ENCODE measurements at regions not wholly inside any gene's neighbourhood (a gene's known extent, or its start where the extent isn't known, plus 50 kb on each side); places are given as distances from the start of the nearest gene placed in this dataset.

DNA sequence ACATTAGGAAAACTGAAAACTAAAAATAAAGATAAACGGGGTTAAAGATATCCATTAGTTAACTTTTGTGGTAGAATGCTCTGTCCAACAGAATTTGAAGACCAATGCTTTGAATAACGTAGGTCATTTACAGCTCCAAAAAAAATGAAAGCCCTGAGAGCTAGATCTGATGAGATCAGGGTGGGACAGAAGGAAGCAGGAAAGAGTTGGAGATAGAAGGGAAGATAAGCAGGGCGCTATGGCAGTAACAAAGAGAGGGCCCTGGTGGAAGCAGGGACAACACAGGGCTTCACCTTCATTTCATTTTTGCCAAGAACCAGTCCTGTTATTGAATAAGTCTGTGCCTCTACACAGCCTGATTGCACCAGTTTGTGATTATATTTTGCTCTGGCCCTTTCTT, 51.0 kb upstream of the RGS8 start:
- ChIA-PET CTCF (interaction anchor here (0.7 kb wide), 1 partner anchor 104 kb away, joined by 4 read pairs; no protein-coding TSS in a partner anchor), POLR2A (no interaction called here)
- Histone ChIP-seq H3K4me1 (ENCODE audit: control insufficient read depth, insufficient read depth, low read length) (no peaks in the 10 kb centered on the region), H3K27ac (ENCODE audit: extremely low read depth, low read depth, low read length) (no peak overlapping the region), H3K9me3 (ENCODE audit: control insufficient read depth, insufficient read depth, low read depth, low read length) (no peaks in the 10 kb centered on the region), H3K4me3 (ENCODE audit: low read depth, low read length) (no peak overlapping the region), H3K36me3 (ENCODE audit: control insufficient read depth in 2 of 2, insufficient read depth in 1 of 2, low read length in 2 of 2) (no peaks in the 10 kb centered on the region)
- no peak for TF ChIP-seq ZNF16 (tag by site-specific recombination; IDR thresholded peaks at IDR 0.05; ENCODE audit: low read depth)
- TF ChIP-seq, protein P1, sequence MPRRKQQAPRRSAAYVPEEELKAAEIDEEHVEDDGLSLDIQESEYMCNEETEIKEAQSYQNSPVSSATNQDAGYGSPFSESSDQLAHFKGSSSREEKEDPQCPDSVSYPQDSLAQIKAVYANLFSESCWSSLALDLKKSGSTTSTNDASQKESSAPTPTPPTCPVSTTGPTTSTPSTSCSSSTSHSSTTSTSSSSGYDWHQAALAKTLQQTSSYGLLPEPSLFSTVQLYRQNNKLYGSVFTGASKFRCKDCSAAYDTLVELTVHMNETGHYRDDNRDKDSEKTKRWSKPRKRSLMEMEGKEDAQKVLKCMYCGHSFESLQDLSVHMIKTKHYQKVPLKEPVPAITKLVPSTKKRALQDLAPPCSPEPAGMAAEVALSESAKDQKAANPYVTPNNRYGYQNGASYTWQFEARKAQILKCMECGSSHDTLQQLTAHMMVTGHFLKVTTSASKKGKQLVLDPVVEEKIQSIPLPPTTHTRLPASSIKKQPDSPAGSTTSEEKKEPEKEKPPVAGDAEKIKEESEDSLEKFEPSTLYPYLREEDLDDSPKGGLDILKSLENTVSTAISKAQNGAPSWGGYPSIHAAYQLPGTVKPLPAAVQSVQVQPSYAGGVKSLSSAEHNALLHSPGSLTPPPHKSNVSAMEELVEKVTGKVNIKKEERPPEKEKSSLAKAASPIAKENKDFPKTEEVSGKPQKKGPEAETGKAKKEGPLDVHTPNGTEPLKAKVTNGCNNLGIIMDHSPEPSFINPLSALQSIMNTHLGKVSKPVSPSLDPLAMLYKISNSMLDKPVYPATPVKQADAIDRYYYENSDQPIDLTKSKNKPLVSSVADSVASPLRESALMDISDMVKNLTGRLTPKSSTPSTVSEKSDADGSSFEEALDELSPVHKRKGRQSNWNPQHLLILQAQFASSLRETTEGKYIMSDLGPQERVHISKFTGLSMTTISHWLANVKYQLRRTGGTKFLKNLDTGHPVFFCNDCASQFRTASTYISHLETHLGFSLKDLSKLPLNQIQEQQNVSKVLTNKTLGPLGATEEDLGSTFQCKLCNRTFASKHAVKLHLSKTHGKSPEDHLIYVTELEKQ (tag by site-specific recombination; IDR thresholded peaks at IDR 0.05; ENCODE audit: borderline replicate concordance), result no peak
- TF ChIP-seq ZNF544 (tag by site-specific recombination; IDR thresholded peaks at IDR 0.05), result no peak
- TF ChIP-seq ZNF274 (IDR thresholded peaks at IDR 0.05; ENCODE audit: low read length), result no peak
- no peak for TF ChIP-seq ZNF274 (tag by site-specific recombination; IDR thresholded peaks at IDR 0.05; ENCODE audit: borderline replicate concordance)
- TF ChIP-seq, protein P2, sequence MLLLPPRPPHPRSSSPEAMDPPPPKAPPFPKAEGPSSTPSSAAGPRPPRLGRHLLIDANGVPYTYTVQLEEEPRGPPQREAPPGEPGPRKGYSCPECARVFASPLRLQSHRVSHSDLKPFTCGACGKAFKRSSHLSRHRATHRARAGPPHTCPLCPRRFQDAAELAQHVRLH (tag by site-specific recombination; IDR thresholded peaks at IDR 0.05), result no peak
- TF ChIP-seq, protein P3, sequence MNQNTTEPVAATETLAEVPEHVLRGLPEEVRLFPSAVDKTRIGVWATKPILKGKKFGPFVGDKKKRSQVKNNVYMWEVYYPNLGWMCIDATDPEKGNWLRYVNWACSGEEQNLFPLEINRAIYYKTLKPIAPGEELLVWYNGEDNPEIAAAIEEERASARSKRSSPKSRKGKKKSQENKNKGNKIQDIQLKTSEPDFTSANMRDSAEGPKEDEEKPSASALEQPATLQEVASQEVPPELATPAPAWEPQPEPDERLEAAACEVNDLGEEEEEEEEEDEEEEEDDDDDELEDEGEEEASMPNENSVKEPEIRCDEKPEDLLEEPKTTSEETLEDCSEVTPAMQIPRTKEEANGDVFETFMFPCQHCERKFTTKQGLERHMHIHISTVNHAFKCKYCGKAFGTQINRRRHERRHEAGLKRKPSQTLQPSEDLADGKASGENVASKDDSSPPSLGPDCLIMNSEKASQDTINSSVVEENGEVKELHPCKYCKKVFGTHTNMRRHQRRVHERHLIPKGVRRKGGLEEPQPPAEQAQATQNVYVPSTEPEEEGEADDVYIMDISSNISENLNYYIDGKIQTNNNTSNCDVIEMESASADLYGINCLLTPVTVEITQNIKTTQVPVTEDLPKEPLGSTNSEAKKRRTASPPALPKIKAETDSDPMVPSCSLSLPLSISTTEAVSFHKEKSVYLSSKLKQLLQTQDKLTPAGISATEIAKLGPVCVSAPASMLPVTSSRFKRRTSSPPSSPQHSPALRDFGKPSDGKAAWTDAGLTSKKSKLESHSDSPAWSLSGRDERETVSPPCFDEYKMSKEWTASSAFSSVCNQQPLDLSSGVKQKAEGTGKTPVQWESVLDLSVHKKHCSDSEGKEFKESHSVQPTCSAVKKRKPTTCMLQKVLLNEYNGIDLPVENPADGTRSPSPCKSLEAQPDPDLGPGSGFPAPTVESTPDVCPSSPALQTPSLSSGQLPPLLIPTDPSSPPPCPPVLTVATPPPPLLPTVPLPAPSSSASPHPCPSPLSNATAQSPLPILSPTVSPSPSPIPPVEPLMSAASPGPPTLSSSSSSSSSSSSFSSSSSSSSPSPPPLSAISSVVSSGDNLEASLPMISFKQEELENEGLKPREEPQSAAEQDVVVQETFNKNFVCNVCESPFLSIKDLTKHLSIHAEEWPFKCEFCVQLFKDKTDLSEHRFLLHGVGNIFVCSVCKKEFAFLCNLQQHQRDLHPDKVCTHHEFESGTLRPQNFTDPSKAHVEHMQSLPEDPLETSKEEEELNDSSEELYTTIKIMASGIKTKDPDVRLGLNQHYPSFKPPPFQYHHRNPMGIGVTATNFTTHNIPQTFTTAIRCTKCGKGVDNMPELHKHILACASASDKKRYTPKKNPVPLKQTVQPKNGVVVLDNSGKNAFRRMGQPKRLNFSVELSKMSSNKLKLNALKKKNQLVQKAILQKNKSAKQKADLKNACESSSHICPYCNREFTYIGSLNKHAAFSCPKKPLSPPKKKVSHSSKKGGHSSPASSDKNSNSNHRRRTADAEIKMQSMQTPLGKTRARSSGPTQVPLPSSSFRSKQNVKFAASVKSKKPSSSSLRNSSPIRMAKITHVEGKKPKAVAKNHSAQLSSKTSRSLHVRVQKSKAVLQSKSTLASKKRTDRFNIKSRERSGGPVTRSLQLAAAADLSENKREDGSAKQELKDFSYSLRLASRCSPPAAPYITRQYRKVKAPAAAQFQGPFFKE (tag by site-specific recombination; IDR thresholded peaks at IDR 0.05; ENCODE audit: borderline replicate concordance), result no peak
- TF ChIP-seq ZNF785 (tag by site-specific recombination; IDR thresholded peaks at IDR 0.05), result no peak
- TF ChIP-seq, protein P4, sequence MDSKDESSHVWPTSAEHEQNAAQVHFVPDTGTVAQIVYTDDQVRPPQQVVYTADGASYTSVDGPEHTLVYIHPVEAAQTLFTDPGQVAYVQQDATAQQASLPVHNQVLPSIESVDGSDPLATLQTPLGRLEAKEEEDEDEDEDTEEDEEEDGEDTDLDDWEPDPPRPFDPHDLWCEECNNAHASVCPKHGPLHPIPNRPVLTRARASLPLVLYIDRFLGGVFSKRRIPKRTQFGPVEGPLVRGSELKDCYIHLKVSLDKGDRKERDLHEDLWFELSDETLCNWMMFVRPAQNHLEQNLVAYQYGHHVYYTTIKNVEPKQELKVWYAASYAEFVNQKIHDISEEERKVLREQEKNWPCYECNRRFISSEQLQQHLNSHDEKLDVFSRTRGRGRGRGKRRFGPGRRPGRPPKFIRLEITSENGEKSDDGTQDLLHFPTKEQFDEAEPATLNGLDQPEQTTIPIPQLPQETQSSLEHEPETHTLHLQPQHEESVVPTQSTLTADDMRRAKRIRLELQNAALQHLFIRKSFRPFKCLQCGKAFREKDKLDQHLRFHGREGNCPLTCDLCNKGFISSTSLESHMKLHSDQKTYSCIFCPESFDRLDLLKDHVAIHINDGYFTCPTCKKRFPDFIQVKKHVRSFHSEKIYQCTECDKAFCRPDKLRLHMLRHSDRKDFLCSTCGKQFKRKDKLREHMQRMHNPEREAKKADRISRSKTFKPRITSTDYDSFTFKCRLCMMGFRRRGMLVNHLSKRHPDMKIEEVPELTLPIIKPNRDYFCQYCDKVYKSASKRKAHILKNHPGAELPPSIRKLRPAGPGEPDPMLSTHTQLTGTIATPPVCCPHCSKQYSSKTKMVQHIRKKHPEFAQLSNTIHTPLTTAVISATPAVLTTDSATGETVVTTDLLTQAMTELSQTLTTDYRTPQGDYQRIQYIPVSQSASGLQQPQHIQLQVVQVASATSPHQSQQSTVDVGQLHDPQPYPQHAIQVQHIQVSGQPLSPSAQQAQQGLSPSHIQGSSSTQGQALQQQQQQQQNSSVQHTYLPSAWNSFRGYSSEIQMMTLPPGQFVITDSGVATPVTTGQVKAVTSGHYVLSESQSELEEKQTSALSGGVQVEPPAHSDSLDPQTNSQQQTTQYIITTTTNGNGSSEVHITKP (tag by site-specific recombination; IDR thresholded peaks at IDR 0.05), result no peak
- TF ChIP-seq ZNF530 (tag by site-specific recombination; IDR thresholded peaks at IDR 0.05; ENCODE audit: low read depth), result no peak
- no peak for TF ChIP-seq ZFP37 (tag by site-specific recombination; IDR thresholded peaks at IDR 0.05)
- TF ChIP-seq SP2 (tag by site-specific recombination; IDR thresholded peaks at IDR 0.05), result no peak
- TF ChIP-seq, protein P5, sequence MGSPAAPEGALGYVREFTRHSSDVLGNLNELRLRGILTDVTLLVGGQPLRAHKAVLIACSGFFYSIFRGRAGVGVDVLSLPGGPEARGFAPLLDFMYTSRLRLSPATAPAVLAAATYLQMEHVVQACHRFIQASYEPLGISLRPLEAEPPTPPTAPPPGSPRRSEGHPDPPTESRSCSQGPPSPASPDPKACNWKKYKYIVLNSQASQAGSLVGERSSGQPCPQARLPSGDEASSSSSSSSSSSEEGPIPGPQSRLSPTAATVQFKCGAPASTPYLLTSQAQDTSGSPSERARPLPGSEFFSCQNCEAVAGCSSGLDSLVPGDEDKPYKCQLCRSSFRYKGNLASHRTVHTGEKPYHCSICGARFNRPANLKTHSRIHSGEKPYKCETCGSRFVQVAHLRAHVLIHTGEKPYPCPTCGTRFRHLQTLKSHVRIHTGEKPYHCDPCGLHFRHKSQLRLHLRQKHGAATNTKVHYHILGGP (tag by site-specific recombination; IDR thresholded peaks at IDR 0.05), result no peak
- no peak for TF ChIP-seq ZNF510 (tag by site-specific recombination; IDR thresholded peaks at IDR 0.05; ENCODE audit: insufficient replicate concordance)
- no peak for TF ChIP-seq ZNF146 (tag by site-specific recombination; IDR thresholded peaks at IDR 0.05)
- no peak for TF ChIP-seq ZNF843 (tag by site-specific recombination; IDR thresholded peaks at IDR 0.05)
